GM19351 (cell line): ENCODE measurements at regions not wholly inside any gene's neighbourhood (a gene's known extent, or its start where the extent isn't known, plus 50 kb on each side); places are given as distances from the start of the nearest gene placed in this dataset.
"Not testable (repeated sequence)": the region's sequence is repeated elsewhere in the genome, so short reads cannot be mapped to it uniquely, and the experiment has no call there.

Experiments used
- ATAC-seq: cut with Tn5 transposase; IDR thresholded peaks from one replicate; pipeline ENCODE4 v1.9.1; 2021; ENCODE audit warnings: mild to moderate bottlenecking, moderate library complexity; ENCODE audit not compliant: unreplicated experiment

- peak; percentile 45 for ATAC-seq
Observed at GRCh38 chr7:14973712-14974428, 71.3 kb upstream of the DGKB start.

GRCh38 chr7:14971678-14972077 lies 69.1 kb upstream of the DGKB start:
- ATAC-seq, result not testable (repeated sequence)

GRCh38 chr7:14967376-14967775 lies 64.8 kb upstream of the DGKB start:
- not testable (repeated sequence) for ATAC-seq

- no peak for ATAC-seq
Observed at GRCh38 chr7:14962778-14963177, 60.2 kb upstream of the DGKB start.

GRCh38 chr7:14960721-14961120 lies 58.2 kb upstream of the DGKB start:
- no peak for ATAC-seq

- no peak for ATAC-seq
Observed at GRCh38 chr7:14959339-14959738, 56.8 kb upstream of the DGKB start.

- no peak for ATAC-seq
Observed at GRCh38 chr7:14954035-14954434, 51.5 kb upstream of the DGKB start.
